ENCODE measurements at regions not wholly inside any gene's neighbourhood (a gene's known extent, or its start where the extent isn't known, plus 50 kb on each side); places are given as distances from the start of the nearest gene placed in this dataset.

DNA sequence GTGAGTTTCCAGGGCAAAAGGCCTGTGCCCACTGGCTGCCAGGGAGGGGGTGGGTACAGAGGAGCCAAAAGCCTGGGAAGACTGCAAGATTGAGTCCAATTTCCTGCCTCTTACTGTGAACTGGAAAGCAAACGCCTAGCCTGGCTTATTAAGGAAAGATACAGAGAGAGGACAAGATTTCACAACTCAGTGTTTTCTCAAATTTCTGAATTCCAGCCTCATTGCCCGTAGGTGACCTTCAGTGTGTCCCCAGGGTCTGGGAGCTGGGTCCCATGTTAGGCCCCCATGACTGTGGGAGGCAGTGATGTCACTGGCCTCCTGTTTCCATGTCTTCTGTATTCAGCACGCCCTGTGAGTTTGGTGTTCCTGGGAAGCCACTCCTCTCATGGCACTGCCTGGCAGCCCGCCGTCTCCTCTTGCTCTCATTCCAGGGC is 60.6 kb upstream of the PTPN3 start:
- H3K9me3 ChIP-seq (ENCODE audit: control insufficient read depth in 4 of 4, low read length in 3 of 4), result no peaks in the 10 kb centered on the region
- H3K4me1 ChIP-seq (ENCODE audit: control insufficient read depth in 4 of 4, insufficient read depth in 4 of 4, low read length in 3 of 4), result no peaks in the 10 kb centered on the region
- H3K4me3 ChIP-seq (ENCODE audit: low read depth in 1 of 3, low read length in 3 of 3), result no peak overlapping the region
- TF ChIP-seq MAX (IDR thresholded peaks at IDR 0.05) (no peak), RAD21 (IDR thresholded peaks at IDR 0.05) (no peak), SP1 (IDR thresholded peaks at IDR 0.05) (no peak), JUND (IDR thresholded peaks at IDR 0.05) (no peak), HNF4G (IDR thresholded peaks at IDR 0.05) (no peak), YY1 (IDR thresholded peaks at IDR 0.05) (no peak), FOXA2 (IDR thresholded peaks at IDR 0.05) (no peak), FOXA1 (IDR thresholded peaks at IDR 0.05) (no peak), GABPA (IDR thresholded peaks at IDR 0.05 in 1 of 2, conservative IDR thresholded peaks at IDR 0.05 in 1 of 2) (no peak), TAF1 (conservative IDR thresholded peaks at IDR 0.05) (no peak), NR2F2 (IDR thresholded peaks at IDR 0.05) (no peak), RXRA (IDR thresholded peaks at IDR 0.05) (no peak), EGR1 (IDR thresholded peaks at IDR 0.05; ENCODE audit: low read depth in 2 of 2) (no peak)
- TF ChIP-seq, protein P1, sequence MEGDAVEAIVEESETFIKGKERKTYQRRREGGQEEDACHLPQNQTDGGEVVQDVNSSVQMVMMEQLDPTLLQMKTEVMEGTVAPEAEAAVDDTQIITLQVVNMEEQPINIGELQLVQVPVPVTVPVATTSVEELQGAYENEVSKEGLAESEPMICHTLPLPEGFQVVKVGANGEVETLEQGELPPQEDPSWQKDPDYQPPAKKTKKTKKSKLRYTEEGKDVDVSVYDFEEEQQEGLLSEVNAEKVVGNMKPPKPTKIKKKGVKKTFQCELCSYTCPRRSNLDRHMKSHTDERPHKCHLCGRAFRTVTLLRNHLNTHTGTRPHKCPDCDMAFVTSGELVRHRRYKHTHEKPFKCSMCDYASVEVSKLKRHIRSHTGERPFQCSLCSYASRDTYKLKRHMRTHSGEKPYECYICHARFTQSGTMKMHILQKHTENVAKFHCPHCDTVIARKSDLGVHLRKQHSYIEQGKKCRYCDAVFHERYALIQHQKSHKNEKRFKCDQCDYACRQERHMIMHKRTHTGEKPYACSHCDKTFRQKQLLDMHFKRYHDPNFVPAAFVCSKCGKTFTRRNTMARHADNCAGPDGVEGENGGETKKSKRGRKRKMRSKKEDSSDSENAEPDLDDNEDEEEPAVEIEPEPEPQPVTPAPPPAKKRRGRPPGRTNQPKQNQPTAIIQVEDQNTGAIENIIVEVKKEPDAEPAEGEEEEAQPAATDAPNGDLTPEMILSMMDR (IDR thresholded peaks at IDR 0.05; ENCODE audit: low read depth, low read length, missing input control), result no peak
- TF ChIP-seq, protein P2, sequence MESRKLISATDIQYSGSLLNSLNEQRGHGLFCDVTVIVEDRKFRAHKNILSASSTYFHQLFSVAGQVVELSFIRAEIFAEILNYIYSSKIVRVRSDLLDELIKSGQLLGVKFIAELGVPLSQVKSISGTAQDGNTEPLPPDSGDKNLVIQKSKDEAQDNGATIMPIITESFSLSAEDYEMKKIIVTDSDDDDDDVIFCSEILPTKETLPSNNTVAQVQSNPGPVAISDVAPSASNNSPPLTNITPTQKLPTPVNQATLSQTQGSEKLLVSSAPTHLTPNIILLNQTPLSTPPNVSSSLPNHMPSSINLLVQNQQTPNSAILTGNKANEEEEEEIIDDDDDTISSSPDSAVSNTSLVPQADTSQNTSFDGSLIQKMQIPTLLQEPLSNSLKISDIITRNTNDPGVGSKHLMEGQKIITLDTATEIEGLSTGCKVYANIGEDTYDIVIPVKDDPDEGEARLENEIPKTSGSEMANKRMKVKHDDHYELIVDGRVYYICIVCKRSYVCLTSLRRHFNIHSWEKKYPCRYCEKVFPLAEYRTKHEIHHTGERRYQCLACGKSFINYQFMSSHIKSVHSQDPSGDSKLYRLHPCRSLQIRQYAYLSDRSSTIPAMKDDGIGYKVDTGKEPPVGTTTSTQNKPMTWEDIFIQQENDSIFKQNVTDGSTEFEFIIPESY (IDR thresholded peaks at IDR 0.05), result no peak
- H3K27ac ChIP-seq (ENCODE audit: low read depth in 1 of 2, low read length in 2 of 2), result no peak overlapping the region
- H3K9ac ChIP-seq (ENCODE audit: low read depth in 1 of 2, low read length in 2 of 2), result no peak overlapping the region
- H3K27me3 ChIP-seq (ENCODE audit: control insufficient read depth in 4 of 4, insufficient read depth in 4 of 4, low read length in 3 of 4), result no peaks in the 10 kb centered on the region
- 90% methylated on average over 5 of the region's 5 CpGs for WGBS
- H3K36me3 ChIP-seq (ENCODE audit: control insufficient read depth in 4 of 4, insufficient read depth in 3 of 4, low read depth in 1 of 4, low read length in 3 of 4), result no peaks in the 10 kb centered on the region
- DNase-seq (ENCODE audit: low spot score), result no peak

DNA sequence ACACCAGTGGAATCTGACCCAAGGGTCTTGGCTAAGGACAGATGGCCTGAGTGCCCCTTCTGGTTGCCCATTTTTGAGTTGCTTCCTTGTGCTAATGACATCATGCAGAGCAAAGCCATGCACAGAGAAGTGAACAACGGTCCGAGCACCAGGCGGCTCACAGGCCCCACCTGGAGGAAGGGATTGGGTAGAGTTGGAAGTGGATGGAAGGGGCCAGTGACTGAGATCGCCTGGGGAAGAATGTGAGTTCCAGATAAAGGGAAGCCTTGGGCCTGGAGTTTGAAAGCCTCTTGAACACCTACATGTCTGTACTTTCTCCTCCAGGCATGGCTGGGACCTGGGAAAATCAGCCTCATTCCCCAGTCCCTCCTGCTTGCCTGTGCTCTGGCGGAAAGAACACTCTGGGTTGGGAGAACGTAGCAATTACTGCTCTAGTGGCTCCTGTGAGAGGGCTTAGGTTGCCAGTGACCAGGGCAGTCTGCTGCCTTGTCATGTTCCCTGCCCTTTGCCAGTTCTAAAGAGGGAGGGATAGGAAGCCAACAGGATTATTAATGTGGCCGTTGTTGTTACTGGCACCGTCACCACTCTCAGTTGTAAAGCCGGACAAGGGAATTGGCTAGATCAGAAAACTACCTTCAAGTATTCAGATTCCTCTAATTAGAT is 62.5 kb upstream of the PTPN3 start:
- TF ChIP-seq YY1 (IDR thresholded peaks at IDR 0.05) (no peak), HNF4G (IDR thresholded peaks at IDR 0.05) (no peak), EGR1 (IDR thresholded peaks at IDR 0.05; ENCODE audit: low read depth in 2 of 2) (no peak), REST (IDR thresholded peaks at IDR 0.05) (no peak)
- 83% methylated on average over 9 of the region's 9 CpGs for WGBS
- no peak overlapping the region for H3K4me3 ChIP-seq (ENCODE audit: low read depth in 1 of 3, low read length in 3 of 3)
- no peaks in the 10 kb centered on the region for H3K27me3 ChIP-seq (ENCODE audit: control insufficient read depth in 4 of 4, insufficient read depth in 4 of 4, low read length in 3 of 4)
- no peaks in the 10 kb centered on the region for H3K9me3 ChIP-seq (ENCODE audit: control insufficient read depth in 4 of 4, low read length in 3 of 4)
- DNase-seq (ENCODE audit: low spot score), result no peak
- no peaks in the 10 kb centered on the region for H3K36me3 ChIP-seq (ENCODE audit: control insufficient read depth in 4 of 4, insufficient read depth in 3 of 4, low read depth in 1 of 4, low read length in 3 of 4)
- H3K9ac ChIP-seq (ENCODE audit: low read depth in 1 of 2, low read length in 2 of 2), result no peak overlapping the region
- no peaks in the 10 kb centered on the region for H3K4me1 ChIP-seq (ENCODE audit: control insufficient read depth in 4 of 4, insufficient read depth in 4 of 4, low read length in 3 of 4)
- H3K27ac ChIP-seq (ENCODE audit: low read depth in 1 of 2, low read length in 2 of 2), result no peak overlapping the region

All from liver (tissue), 8 donors.